DMS 273 (cell line): ENCODE measurements at regions not wholly inside any gene's neighbourhood (a gene's known extent, or its start where the extent isn't known, plus 50 kb on each side); places are given as distances from the start of the nearest gene placed in this dataset.

Experiments used
- DNase-seq: peaks from one replicate; lab custom pipeline; 2025; ENCODE audit not compliant: unreplicated experiment; lab: John Stamatoyannopoulos, UW

DNA sequence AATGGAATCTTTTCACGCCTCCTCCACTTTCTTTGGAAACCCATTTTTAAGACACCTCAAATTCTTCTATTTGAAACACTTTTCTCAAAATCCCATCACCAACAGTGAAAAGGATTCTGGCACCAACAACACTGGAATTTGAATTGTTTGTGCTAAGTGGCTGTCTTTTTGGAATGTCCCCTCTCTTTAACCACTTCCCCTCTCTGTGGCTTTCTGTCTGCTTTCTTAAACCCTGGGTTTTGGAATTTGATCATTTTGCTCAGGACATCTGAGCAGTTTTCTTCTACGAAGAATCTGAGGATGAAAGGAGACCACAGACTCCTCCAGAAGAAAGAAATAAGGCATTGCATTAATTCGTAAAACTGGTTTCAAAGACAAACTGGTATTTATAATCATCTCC, 89.0 kb downstream of the MXRA5 start:
- DNase-seq = no peak

DNA sequence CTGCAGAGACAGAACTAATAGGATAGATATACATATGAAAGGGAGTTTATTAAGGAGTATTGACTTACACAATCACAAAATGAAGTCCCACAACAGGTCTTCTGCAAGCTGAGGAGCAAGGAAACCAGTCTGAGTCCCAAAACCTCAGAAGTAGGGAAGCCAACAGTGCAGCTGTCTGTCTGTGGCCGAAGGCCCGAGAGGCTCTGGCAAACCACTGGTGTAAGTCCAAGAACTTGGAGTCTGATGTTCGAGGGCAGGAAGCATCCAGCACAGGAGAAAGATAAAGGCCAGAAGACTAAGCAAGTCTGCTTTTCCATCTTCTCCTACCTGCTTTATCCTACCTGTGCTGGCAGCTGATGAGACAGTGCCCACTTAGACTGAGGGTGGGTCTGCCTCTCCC, 89.6 kb downstream of the MXRA5 start:
- no peak for DNase-seq

DNA sequence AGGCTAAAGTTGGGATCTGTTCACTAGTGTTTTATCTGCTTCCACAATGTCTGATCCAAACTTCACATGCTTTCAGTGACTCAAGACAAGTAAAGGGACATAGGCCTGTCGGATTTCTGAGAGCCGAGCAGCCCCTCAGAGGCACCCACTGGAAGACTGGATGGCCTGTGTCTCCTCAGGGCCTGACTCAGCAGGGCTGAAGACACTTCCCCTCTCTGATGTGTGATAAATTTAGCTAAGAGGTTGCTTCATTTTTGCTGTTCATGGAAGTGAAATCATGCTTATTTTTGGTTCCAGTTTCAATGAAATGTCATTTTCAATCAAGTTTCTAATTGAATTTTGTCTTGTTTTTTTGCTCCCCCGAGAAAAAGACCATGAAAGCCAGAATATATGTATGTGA, 93.7 kb downstream of the MXRA5 start:
- no peak for DNase-seq

DNA sequence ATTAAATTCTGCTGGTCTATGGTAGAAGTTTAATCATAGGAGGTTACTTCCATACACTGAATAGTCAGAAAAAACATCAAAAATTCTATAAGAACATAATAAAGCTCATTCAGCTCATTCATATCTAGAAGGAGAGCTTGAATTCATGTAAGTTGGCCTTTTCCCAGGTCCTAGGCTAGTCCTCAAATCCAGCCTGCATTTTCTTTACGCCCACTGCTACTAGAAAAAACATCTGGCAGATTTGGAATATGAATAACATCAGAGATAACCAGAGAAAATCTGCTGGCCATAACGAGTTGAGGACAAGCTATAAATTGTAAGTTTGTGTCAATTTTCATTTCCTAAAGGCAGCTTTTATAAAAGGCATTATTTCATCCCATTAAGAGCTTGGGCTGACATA, 95.5 kb downstream of the MXRA5 start:
- no peak for DNase-seq

DNA sequence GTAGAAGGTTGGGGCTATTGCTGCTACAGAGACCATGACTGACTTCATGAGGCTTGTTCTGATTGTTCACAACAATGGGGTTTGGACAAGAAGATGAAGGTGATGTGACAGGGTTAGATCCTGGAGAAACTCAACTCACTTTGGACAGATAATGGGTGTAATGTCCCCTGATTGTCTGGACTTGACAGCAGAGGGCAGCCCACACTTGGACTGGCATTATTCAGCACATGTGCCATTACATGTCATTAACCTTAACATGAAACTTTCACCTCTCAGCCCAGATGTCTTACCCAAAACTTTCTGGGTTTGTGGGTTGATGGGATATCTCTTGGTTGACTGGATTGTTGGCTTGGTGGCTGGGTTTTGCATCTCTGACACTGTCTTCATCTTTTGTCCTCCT, 101.5 kb downstream of the MXRA5 start:
- peak; percentile 38 for DNase-seq

DNA sequence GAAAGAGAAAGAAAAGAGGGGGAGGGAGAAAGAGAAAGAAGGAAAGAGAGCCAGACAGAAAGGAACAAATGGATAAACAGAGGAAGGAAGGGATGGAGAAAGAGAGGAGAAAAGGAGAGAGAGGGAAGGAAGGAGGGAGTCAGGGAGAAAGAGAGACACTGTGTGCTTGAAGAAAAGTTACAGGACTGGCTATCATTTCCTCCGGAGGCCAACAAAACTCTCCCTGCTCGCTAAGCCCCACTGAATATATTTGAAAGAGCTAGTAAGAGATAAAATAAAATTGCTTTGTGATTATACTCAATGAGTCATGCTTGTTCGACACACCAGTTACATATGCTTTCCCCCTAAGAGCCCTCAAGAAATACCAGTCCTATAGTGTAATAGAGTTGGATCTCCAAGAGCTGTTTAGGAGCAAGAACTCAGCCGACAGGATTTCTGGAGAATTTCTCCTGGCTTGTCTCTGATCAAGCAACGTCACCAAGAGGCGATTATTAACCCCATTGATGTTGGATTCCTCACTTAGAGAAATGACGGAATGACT, 102.2 kb downstream of the MXRA5 start:
- DNase-seq = no peak

DNA sequence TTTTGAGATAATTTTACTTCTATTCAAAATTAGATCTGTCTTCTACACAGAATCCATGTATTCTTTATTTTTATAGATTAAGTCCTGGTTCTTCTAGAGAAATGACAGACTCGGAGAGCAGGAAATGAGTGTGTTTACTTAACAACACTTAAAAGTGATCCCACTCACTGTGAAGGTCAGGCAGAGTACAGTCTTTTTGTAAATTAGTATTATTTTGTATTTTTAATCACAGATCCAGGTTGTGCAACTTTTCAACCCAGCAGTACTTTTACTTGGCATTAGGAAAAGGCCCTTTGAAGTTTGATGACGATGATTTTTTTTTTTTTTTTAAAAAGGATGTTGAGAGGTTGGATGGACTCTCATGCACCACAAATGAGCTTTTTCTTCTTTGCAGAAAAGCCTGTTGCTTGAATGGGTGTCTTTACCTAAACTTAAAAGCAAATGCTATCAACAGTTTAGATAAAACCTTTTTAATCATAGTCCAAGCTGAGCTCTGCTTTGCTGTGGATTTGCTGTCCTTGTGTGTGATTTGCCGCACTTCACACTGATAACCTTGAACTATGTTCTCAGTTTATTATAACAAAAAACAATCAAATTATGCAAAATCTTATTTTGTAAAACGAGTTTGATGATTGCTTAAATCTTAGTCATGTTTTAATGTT, 114.1 kb downstream of the MXRA5 start:
- no peak for DNase-seq

DNA sequence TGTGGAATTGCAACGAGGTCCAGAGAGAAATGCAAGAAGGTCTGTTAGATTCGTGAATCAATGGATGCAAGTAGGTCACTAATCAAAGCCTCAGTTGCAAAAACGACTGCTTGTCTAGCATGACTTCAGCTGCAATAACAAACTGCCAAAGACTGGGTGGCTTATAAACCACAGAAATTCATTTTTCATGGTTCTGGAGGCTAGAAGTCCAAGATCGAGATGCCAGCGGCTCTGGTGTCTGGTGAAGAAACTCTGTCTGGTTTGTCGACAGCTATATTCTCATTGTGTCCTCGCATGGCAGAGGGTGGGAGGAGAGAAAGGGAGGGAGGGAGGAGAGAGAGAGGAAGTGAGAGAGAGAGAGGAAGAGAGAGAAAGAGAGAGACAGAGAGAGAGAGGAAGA, 114.7 kb downstream of the MXRA5 start:
- DNase-seq = no peak

DNA sequence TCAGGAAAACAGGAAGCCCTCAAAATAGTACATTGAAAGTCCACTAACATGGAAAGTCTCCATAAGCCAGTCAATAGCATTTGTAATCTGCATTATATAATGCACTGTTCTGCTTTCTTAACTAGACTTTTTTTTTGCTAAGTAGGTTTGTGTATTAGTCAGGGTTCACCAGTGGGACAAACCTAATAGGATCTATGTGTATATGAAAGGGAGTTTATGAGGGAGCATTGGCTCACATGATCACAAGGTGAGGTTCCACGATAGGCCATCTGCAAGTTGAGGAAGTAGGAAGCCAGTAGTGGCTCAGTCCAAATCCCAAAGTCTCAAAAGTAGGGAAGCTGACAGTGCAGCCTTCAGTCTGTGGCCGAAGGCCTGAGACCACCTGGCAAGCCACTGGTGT, 116.0 kb downstream of the MXRA5 start:
- no peak for DNase-seq

DNA sequence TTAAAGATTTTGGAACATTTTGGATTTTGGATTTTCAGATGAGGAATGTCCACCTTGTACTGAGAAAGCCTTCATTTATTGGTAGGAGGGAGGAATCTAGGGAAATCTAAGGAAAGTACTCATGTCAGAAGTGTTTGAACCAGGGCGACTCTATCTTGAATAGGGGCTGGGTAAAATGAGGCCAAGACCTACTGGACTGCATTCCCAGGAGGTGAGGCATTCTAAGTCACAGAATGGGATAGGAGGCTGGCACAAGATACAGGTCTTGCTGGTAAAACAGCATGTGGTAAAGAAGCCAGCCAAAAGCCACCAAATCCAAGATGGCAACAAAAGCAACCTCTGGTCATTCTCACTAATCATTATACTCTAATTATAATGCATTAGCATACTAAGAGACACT, 118.9 kb downstream of the MXRA5 start:
- no peak for DNase-seq

DNA sequence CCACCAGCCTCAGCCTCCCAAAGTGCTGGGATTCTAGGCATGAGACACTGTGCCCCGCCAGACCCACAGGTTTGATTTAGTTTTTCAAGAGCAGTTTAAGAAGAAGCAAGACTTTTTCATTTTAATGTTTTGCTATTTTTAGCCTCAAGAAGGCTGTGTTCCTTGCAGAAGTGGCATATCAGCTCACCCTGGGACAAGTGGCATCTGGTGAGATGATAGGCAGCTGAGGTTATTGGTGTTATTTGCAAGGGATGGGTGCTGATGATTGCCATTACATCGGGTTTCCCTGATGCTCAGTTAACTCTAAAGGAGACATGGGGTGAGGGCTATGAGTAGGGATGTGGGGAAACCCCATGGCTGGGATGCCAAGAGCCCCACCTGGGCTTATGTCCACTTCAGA, 120.4 kb downstream of the MXRA5 start:
- DNase-seq = no peak

DNA sequence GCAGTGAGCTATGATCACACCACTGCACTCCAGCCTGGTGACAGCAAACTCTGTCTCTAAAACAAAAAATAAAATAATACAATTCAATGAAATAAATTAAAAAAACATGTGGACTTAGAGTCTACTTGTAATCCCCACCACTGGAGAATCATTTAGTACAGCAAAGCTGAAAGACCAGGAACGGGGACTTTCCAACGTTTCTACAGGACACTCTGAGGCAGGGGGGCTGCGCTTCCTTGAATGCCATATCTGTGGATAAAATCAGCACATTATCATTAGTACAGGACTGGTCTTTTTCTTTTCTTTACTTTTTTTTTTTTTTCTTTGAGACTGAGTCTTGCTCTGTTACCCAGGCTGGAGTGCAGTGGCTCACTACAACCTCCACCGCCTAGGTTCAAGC, 124.8 kb downstream of the MXRA5 start:
- no peak for DNase-seq

DNA sequence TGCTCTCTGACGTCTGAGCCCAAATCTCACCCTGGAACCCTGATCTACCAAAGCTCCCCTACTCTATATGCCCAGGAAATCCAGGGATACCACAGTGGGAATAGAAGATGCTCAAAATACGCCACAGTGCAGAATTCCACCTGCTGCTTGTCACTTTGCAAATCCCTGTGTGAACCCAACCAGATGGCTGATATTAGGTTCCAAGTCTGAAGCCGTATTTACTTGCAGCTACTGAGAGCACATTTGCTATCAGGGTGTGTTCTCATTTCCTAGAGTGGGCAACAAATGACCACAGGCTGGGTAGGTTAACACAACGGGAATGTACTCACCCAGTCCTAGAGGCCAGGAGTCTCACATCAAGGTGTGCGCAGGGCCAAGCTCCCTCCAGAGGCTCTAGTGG, 126.8 kb downstream of the MXRA5 start:
- no peak for DNase-seq

DNA sequence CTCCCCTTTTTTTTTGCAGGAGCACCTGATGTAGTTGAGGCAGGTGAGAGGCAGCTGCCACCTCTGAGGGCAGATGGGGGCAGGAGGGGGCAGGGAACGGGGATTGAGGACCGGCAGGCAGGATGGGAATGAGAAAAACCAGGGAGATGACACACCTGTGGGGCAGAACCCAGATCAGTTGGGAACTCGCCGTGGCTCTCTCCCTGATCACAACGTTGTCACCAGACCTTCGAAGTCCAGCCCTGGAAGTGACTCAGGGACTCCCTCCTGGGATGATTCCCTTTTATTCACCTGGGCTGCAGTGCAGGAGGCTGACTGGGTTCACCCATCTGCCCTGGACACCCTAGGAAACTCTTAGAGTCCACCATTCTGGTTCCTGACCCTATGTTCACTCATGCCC, 127.2 kb downstream of the MXRA5 start:
- DNase-seq = no peak

DNA sequence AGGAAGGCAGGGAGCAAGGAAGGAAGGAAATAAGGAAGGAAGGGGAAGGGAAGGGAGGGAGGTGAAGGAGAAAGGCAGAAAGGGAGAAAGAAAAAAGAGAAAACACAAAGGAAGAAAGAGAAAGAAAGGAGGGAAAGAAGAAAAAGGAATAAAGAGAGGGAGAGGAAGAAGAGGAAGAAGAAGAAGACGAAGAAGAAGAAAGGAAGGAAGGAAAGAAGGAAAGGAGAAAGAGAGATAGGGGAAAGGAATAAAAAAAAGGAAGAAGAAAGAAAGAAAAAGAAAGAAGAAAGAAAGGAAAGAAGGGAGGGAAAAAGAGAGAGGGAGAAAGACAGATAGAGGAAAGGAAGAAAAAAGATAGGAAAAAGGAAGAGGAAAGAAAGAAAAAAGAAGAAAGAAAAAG, 128.0 kb downstream of the MXRA5 start:
- DNase-seq = no peak

DNA sequence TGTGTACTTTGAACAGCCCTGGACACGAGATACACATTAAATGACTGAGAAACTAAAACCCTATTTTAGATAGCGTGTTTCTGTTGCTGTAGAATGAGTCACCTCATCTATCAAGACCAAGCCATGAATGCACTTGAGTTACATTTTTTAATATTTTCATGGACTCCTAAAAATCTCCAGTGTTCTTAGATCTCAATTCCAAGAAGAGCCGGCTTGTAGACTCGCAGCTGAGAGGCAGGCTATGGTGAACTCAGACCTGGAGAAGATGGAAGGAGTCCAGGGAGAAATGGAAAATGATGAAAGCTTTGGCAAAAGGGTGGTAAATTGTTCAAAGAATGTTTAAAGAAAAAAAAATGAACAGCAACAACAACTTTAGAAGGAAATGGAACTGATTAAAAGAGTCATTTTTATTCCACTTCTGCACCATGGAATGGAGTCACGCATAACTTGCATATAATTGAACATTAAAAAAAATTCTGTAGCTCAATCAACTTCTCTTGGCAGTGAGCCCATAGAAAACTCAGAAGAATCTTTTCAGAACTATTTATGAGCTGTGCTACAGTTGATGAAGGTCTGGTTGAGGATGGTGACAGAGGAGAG, 129.8 kb downstream of the MXRA5 start:
- DNase-seq = no peak

DNA sequence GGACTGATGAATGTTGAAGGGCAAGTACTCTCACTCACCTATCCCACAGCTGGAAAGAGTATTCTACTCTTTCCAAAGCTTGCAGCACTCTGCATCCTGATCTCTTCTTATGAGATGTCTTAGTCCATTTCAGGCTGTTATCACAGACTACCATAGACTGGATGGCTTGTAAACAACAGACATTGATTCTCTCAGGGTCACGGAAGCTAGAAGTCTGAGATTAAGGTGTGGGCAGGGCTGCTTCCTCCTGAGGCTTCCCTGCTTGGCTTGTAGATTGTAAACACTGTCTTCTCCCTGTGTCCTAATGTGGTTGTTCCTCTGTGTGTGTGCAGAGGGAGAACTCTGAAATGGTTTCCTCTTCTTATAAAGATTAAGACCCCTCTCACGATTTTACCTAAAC, 131.2 kb downstream of the MXRA5 start:
- no peak for DNase-seq

DNA sequence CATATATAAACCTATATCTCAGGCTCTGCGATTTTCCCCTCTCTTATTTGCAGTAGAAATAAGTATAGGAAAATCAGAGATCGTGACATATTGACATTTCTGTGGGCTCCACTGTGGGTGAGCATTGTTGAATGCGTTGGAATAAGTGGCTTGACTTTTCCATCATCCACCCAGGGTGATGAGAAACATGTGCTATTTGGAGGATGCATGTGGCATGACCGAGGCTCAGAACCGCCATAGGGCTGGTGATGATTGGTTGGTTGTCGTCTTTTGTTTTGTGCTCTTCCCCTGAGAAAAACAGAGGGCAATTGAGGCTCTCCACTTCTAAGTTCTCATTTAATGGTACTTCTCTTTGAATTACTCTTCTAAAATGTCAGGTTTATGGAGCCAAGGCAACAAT, 140.1 kb downstream of the MXRA5 start:
- DNase-seq = no peak

DNA sequence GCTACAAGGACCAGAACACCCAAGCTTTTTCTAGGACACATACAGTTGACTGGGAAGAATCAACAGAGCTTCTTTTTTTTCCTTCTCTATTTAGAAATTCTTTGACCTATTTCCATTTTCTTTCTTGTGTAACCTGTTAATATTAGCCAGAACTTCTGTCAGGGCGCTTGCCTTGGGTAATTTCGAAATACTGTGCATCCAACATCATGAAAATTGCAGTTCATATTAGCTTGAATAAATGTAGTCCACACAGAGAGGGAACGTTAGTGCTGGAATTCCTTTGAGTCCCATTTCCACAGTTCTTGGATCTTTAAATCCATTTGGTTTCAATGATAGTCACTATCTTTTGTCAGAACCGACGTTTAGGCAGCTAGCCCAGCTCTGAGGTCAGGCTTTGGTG, 141.8 kb downstream of the MXRA5 start:
- DNase-seq = no peak

DNA sequence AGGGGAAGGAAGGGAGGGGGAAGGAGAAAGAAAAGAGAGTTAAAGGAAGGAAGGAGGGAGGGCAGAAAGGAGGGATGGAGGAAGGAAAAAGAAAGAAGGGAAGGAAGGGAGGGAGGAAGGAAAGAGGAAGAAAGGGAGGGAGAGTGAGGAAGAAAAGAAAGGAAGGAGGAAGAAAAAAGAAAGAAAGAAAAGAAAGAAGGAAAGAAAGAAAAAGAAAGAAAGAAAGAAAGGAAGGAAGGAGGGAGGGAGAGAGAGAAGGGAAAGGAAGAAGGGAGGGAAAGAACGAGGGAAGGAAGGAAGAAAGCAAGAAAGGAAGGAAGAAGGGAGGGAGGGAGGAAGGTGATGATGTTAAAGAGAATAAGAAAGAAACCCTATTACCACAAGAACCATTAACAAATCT, 150.6 kb downstream of the MXRA5 start:
- DNase-seq = no peak

DNA sequence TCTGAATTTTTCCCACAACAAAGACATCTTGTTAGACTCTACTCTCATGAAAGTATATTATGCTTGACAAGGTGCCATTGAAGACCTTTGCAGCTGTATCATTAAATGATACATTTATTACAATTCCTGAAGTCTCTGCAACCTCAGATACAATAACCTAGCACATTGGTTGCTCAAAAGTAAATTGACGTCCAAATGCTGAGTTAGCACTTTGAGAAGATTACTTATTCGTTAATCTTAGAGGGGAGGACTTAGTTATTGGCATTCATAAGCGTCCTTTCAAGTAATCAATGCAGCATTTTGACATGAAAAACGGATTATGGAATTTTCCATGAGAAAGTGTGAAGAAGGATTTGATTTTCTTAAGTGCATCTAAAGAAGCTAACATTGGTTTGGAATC, 151.6 kb downstream of the ARSF start:
- no peak for DNase-seq

DNA sequence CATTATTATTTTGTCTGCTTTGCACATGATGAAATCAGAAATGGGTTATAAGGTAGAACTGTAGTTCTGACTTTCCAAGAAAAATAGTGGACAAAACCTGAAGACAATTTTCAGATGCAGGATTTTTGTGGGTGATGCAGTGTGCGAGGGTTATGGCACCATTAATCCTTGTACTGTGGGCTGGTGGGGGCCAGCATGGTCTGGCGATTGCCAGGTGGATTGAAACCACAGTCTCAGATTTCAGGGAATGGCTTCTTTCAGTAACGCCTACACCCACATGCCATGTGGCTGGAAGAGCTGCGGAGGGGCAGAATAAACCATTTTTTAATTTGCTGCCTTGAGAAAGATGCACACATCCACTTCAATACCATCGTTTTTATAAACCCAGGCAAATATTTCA, 150.5 kb downstream of the ARSF start:
- peak; percentile 30 for DNase-seq

DNA sequence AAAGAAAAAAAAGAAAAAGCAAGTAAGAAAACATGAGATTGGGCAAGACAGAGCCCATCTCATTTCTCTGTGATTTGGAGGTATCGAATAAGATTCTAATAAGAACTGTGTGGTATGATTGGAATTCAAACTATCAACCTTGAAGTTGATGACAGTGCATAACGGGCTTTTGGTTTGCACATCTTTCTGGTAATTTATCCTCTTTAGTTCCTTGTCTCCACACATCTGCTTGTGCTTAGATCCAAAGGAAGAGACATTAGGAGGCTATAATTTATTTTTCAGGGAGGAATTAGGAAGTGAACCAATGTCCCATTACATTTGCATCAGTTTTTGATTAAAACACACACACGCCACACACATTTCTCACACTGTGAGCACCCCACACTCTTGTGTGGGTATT, 149.9 kb downstream of the ARSF start:
- no peak for DNase-seq
